GM18502 (cell line): ENCODE measurements at regions not wholly inside any gene's neighbourhood (a gene's known extent, or its start where the extent isn't known, plus 50 kb on each side); places are given as distances from the start of the nearest gene placed in this dataset.
"Not testable (repeated sequence)": the region's sequence is repeated elsewhere in the genome, so short reads cannot be mapped to it uniquely, and the experiment has no call there.

Source experiments
- ATAC-seq: cut with Tn5 transposase; IDR thresholded peaks from one replicate; pipeline ENCODE4 v1.9.1; 2021; ENCODE audit warnings: mild to moderate bottlenecking; ENCODE audit not compliant: unreplicated experiment, poor library complexity

DNA sequence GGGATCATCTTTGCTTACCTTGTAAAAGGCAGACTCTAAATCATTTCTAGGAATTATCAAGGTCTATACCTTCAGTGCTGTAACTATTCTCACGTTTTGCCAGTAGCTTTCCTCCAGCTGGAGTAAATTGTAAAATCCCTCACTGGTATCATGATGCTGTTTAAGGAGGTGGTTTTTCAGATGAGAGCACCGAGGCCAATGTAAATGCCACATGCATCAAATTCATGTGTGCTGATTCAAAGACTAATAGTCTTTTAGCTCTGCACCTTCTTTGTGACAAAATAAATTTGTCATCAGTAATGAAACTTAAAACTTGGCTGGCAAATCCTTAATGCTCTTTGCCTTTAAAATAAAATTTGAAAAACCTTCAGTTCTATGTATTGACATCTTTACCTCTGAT, 503.8 kb downstream of the SETD4 start:
- ATAC-seq: no peak

DNA sequence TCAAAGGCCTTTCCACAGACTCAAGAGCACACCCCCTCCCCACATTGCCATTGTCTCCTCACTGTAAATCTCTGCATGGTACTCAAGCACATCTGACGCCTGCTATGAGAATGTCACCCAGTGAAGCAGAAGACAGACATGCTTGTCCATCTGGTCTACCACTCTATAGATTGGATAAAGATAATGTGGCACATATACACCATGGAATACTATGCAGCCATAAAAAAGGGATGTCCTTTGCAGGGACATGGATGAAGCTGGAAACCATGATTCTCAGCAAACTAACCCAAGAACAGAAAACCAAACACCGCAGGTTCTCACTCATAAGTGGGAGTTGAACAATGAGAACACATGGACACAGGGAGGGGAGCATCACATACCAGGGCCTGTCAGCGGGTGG, 503.4 kb upstream of the RUNX1 start:
- not testable (repeated sequence) for ATAC-seq

DNA sequence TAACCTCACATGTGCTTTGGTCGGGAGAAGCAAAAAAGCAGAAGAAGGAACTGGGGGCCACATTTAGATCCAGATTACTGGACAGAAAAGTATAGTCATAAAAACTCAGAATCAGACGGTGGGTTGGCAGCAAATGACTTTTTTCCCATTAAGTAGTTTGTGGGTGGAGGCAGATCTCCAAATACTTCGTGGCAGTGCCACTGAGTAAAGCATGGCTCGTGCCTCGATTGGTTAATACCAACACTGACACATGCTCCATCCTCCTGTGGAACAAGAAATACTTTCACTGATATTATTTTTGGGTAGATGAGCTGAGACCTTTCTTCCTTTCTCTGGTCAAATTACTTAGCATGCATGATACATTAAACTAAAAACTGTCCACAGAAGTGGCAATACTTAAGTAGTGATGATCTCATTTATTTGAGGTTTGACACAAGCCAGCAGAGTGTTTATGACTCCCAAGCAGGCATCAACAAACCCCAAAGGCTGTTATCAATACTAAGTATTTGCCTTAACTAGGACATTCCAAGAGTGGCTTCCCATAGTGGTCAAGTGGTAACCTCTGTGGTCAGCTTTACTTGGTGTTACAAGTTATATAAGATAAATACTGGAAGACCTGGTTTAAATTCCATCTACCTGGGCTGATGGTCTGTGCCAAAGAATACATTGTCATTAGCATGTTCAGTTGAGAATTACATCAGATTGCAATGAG, 500.0 kb upstream of the RUNX1 start:
- no peak for ATAC-seq

DNA sequence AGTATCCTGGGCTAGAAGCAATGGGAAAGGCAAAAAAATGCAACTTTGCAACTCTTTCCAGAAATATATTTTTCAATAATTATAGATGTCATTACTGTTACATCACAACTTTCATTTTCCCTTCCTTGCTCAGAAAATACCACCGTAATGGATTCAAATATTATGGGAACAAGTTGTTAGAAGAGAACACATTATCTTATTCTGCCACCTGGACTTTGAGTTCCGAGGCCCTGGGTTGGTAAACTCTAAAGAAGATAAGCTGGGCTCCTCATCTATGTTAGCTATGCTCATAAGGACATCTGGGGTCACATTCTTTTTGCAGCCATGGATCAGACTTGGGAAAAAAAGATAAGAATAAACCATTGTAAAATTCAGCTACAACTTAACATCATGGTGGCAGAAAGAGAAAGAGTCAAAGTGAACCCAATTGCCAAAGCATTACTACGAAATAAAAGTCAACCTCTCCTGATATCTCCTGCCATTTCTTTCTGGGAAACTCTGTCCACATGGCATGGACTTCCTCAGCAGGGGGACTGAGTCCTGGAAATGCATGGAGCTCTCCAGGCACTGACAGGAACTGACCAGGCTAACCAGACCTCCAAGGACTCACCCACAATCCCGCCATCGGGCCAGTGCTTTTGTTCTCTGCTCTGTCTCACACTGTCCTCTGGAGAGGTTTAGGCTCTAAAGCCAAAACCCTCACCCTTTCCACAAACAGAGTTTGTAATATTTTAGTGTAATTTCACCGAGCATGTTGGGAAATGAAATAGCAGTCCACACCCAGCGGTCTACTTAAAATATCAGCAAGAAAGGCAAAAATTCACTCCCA, 499.1 kb upstream of the RUNX1 start:
- ATAC-seq: no peak

- ATAC-seq: no peak
Observed at GRCh38 chr21:35543746-35544145, 494.6 kb upstream of the RUNX1 start.

GRCh38 chr21:35540950-35541638, 492.0 kb upstream of the RUNX1 start:
- no peak for ATAC-seq

DNA sequence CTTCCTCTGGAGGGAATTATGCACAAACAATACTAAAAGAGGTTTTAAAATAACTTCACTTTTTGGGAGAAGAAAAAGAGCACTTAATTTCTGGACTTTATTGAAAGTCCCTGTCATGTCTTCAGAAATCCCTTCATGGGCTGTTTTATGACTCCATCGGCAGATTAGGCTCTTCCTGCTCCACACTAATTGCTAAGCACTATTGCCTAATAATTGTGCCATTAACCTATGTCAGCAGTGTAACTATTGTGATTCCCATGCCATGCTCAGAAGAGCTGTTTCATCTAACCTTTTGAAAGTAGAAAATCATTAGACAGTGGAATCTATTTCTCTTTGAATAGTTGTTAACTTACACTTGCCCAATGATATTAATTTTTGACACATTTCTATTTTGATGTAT, 489.3 kb upstream of the RUNX1 start:
- no peak for ATAC-seq

- ATAC-seq: no peak
Observed at GRCh38 chr21:35537604-35538003, 488.5 kb upstream of the RUNX1 start.

- ATAC-seq: no peak
Observed at GRCh38 chr21:35533893-35534292, 484.8 kb upstream of the RUNX1 start.

GRCh38 chr21:35530766-35531165, 481.7 kb upstream of the RUNX1 start:
- ATAC-seq: no peak

DNA sequence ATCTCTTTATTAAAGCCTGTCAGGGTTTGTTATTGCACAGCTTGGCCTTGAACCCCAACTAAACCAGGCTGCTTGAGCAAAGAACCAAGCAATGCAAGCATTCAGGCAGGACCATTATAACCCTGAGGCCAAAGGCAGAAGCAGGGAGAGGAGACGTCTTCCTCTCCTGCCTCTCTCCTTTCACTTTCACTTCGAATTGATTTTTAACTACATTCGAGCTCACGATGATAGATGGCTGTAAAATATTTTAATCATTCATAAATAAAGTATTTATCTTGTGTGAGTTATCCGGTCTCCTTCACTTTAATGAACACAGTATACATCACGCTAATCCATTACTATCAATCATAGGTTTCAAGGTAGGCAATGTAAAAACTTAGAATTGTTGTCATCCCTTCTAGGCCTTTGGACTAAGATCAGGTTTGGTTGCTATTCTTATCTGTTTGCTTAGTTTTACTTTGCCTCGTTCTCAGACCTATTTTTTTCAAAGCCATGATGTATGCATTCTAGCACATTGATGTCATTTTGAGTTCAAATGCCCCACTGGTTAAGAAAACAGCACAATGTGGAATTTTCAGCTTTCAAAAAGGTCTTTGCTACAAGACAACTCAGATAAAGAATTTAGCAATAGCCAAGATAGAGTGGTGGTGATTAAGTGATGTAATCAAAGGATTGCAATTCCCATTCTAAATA, 480.2 kb upstream of the RUNX1 start:
- no peak for ATAC-seq

DNA sequence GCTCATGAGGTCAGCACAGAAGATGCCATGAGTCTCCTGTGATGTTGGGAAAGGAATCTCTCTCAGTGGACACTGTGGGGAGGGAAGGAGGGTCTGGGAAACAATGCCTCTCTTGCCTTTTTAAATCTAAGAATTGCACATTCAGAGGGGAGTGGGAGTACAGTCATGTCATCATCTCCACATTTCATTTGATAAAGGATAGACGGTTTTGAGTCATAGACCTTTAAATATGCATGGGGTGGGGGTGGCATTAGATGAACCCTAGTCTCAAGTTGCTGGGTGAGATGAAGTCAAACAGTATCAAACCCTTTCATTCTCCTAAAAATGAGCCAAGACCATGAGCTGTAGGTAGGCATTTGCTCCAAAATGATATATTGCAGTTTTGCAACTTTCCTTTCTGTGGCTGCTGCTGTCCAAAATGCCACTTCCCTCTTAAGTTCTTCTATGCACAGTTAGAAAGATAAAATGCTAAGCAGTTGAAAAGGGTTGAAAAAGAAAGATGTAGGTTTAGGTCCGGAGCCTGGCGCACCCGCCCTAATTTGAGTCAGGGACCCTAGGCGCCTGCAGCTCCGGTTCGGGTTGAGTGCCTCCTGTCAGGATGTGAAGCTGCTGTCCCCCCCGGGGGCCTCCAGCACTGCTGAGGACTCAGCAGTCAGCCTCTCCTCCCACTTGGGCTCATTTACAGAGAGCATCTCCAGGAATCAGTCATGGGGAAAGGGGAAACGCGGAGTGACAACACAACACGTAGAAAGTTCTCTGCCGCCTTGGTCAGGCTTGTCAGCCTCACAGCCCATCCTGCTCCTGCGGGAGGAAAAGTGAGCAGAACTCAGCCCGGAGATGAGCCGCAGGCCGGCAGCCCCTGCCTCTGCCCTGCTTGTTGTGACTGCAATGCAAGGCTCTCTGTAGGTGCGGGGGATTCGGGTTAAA, 479.3 kb upstream of the RUNX1 start:
- no peak for ATAC-seq

GRCh38 chr21:35527358-35527757, 478.3 kb upstream of the RUNX1 start:
- ATAC-seq: no peak

- ATAC-seq: no peak
Observed at GRCh38 chr21:35525443-35525842, 476.3 kb upstream of the RUNX1 start.

DNA sequence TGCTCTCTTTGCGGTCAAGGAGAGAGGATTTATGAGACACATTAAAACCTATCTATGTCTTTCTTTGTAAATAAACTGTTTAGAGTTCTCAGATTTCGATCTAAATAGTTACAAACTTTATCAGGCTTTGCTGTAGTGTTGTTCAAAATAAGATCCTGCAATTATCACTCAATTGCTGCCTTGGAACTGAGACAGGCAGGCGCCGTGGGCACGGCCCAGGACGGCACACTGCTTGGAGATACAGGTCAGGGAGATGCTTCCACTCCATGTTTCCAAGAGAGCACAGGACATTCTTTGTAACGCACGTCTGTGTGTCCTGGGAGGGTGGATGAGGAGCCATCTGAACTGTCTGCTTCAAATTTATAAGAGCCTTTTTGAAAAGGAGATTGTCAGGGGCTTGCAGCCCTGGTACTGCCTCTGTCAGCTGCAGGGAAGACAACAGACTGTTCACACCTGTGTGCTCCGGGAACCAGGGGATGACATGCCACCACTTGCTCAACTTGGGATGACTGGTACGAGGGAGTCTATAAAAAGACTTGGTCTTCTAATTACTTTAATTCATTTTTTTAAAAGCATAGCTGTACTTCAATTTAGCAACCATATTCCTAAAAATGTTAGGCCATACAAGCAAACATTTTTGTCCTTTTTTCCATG, 472.9 kb upstream of the RUNX1 start:
- ATAC-seq: no peak

GRCh38 chr21:35521293-35521692, 472.2 kb upstream of the RUNX1 start:
- no peak for ATAC-seq

DNA sequence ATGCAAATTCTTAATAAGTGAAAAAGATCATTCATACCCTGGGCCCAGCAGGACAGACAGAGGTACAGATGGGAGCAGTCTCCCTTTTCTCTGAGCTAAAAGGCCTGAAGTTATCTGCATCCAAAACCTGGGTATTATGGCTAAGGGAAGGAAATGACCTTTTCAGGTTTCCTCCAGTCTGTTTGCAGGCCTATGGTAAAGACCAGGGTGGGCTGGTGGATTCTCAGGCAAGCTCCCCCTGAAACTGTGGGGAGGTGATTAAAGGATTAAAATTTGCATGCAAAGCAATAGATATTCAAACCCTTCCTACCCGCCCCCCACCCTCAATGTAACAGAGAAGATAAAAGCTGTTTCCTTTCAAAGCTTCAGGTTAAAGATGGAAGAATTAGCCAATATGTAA, 471.8 kb upstream of the RUNX1 start:
- no peak for ATAC-seq

- no peak for ATAC-seq
Observed at GRCh38 chr21:35520302-35520701, 471.2 kb upstream of the RUNX1 start.

- no peak for ATAC-seq
Observed at GRCh38 chr21:35517865-35518264, 468.8 kb upstream of the RUNX1 start.
